ENCODE measurements at regions not wholly inside any gene's neighbourhood (a gene's known extent, or its start where the extent isn't known, plus 50 kb on each side); places are given as distances from the start of the nearest gene placed in this dataset.
"Not testable (repeated sequence)": the region's sequence is repeated elsewhere in the genome, so short reads cannot be mapped to it uniquely, and the experiment has no call there.

DNA sequence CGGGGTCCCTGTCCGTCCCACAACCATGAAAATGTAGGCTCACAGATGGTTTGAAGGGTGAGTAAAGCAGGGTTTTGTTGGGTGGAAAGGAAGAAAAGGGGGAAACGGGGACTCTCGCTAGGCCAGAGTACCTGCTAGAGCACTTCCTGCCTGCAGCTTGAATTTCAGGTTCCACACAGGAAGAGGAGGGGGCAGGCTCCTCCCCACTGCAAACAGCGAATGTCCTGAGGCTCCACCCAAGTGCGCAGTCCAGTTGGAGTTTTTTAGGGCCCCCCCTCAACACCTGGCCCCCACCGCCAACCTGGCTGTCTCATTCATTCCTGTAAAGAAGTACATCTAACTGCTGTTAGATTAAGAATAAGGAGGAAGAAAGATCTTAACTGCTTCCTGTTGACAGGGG, 414.7 kb downstream of the SH2D4B start:
- Histone ChIP-seq H3K36me3 (ENCODE audit: control insufficient read depth, insufficient read depth, low read length) (no peaks in the 10 kb centered on the region), H3K4me2 (ENCODE audit: low read length) (no peak overlapping the region), H3K9me3 (ENCODE audit: control insufficient read depth, low read length) (no peaks in the 10 kb centered on the region), H3K4me3 (ENCODE audit: low read depth, low read length) (no peak overlapping the region), H3K27ac (no peak overlapping the region), H3K9ac (no peak overlapping the region), H3K4me1 (no peaks in the 10 kb centered on the region), H3K27me3 (ENCODE audit: control insufficient read depth, insufficient read depth, low read length) (no peaks in the 10 kb centered on the region), H2AFZ (no peak overlapping the region), H3K79me2 (no peaks in the 10 kb centered on the region)
- TF ChIP-seq, protein P1, sequence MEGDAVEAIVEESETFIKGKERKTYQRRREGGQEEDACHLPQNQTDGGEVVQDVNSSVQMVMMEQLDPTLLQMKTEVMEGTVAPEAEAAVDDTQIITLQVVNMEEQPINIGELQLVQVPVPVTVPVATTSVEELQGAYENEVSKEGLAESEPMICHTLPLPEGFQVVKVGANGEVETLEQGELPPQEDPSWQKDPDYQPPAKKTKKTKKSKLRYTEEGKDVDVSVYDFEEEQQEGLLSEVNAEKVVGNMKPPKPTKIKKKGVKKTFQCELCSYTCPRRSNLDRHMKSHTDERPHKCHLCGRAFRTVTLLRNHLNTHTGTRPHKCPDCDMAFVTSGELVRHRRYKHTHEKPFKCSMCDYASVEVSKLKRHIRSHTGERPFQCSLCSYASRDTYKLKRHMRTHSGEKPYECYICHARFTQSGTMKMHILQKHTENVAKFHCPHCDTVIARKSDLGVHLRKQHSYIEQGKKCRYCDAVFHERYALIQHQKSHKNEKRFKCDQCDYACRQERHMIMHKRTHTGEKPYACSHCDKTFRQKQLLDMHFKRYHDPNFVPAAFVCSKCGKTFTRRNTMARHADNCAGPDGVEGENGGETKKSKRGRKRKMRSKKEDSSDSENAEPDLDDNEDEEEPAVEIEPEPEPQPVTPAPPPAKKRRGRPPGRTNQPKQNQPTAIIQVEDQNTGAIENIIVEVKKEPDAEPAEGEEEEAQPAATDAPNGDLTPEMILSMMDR (IDR thresholded peaks at IDR 0.05) = no peak

DNA sequence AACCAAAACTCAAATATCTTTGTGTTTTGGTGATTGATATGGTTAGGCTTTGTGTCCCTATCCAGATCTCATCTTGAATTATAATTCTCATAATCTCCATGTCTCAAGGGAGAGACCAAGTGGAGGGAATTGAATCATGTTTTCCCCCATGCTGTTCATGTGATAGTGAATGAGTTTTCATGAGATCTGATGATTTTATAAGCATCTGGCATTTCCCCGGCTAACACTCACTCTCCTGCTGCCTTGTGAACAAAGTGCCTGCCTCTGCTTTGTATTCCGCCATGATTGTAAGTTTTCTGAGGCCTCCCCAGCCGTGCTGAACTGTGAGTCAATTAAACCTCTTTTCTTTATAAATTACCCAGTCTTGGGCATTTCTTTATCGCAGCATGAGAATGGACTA, 419.5 kb downstream of the SH2D4B start:
- Histone ChIP-seq H3K79me2 (no peaks in the 10 kb centered on the region), H3K9me3 (ENCODE audit: control insufficient read depth, low read length) (no peaks in the 10 kb centered on the region), H3K27me3 (ENCODE audit: control insufficient read depth, insufficient read depth, low read length) (no peaks in the 10 kb centered on the region), H3K9ac (no peak overlapping the region), H3K4me3 (ENCODE audit: low read depth, low read length) (no peak overlapping the region), H2AFZ (no peak overlapping the region), H3K4me2 (ENCODE audit: low read length) (no peak overlapping the region), H3K4me1 (no peaks in the 10 kb centered on the region), H3K27ac (no peak overlapping the region), H3K36me3 (ENCODE audit: control insufficient read depth, insufficient read depth, low read length) (no peaks in the 10 kb centered on the region)
- TF ChIP-seq, protein P1 (IDR thresholded peaks at IDR 0.05) = no peak

DNA sequence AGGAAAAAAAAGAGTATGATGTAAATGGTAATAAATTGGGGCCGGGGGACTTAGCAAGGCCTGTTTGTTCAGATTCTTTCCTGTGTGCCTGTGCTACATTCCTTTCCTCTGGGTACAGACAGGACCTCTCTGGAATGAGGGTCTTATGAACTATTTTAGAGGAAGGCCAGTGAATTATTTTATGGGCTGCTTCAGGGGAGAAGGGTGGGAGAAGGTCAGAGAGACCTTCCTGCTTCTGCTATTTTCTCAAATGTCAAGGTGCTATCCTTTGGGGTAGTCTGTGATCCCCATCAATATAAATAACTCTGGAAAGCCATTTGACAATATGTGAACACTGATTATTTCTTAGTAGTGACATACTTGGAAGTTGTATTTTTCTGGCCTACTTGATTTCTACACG, 426.5 kb downstream of the SH2D4B start:
- Histone ChIP-seq H3K9ac (no peak overlapping the region), H3K27ac (no peak overlapping the region), H3K9me3 (ENCODE audit: control insufficient read depth, low read length) (no peaks in the 10 kb centered on the region), H3K4me1 (no peaks in the 10 kb centered on the region), H2AFZ (no peak overlapping the region), H3K4me2 (ENCODE audit: low read length) (no peak overlapping the region), H3K36me3 (ENCODE audit: control insufficient read depth, insufficient read depth, low read length) (no peaks in the 10 kb centered on the region), H3K27me3 (ENCODE audit: control insufficient read depth, insufficient read depth, low read length) (no peaks in the 10 kb centered on the region), H3K79me2 (no peaks in the 10 kb centered on the region), H3K4me3 (ENCODE audit: low read depth, low read length) (no peak overlapping the region)
- TF ChIP-seq, protein P1 (IDR thresholded peaks at IDR 0.05) = no peak

DNA sequence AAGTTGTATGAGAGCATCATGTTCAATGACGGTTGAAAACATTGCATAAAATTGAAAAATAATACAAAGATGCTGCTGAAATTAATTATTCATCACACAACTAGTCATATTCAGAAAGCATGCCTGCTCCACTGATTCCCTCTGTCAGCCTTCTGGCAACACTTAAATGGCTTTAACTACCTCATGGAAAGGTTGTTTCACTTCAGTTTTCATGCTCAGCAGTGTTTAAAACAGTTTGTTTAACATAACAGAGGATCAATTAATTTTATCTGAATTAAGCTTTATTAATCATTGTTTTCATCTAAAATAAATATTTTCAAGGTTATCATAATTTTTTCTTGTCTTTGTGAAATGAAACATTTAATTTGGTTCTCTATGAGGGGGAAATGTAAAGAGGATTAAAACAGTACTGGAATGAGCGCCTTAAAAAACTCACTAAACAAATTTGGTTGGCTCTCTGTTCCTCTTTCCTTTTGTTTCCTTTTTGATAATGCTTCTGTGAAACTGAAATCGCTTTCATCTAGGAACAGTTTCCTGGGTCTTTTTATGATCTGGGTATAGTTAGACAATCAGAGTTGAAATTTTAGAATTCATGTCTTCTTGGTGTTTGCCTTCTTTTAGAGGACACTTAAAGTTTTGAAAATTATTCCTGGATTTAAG, 427.4 kb downstream of the SH2D4B start:
- Histone ChIP-seq H3K27ac (no peak overlapping the region), H3K79me2 (no peaks in the 10 kb centered on the region), H3K4me3 (ENCODE audit: low read depth, low read length) (no peak overlapping the region), H3K9ac (no peak overlapping the region), H3K9me3 (ENCODE audit: control insufficient read depth, low read length) (no peaks in the 10 kb centered on the region), H3K27me3 (ENCODE audit: control insufficient read depth, insufficient read depth, low read length) (no peaks in the 10 kb centered on the region), H2AFZ (no peak overlapping the region), H3K4me1 (no peaks in the 10 kb centered on the region), H3K4me2 (ENCODE audit: low read length) (no peak overlapping the region), H3K36me3 (ENCODE audit: control insufficient read depth, insufficient read depth, low read length) (no peaks in the 10 kb centered on the region)
- TF ChIP-seq, protein P1 (IDR thresholded peaks at IDR 0.05) = no peak

DNA sequence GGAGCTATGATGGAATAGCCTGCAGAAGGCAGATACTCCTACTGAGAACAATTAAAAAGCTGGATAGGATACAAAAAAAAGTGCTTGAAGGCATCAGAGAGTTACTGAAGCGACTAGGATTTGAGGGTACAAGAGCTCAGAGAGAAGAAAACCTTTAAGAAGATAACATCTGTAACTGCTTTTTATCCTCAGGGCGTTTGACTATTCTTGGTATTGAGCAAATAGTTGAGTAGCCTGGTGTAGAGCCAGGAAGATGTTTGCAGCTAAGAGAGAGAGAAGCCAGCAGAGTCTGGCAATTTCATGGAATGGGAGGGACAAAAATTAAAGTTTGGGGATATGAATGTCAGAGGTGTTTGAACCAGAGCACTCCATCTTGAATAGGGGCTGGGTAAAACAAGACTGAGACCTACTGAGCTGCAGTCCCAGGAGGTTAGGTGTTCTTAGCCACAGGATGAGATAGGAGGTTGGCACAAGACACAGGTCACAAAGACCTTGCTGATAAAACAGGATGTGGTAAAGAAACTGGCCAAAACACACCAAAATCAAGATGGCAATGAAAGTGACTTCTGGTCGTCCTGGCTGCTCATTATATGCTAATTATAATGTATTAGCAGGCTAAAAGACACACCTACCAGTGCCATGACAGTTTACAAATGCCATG, 428.8 kb downstream of the SH2D4B start:
- Histone ChIP-seq H3K36me3 (ENCODE audit: control insufficient read depth, insufficient read depth, low read length) (no peaks in the 10 kb centered on the region), H3K79me2 (no peaks in the 10 kb centered on the region), H3K4me2 (ENCODE audit: low read length) (no peak overlapping the region), H2AFZ (no peak overlapping the region), H3K9me3 (ENCODE audit: control insufficient read depth, low read length) (no peaks in the 10 kb centered on the region), H3K4me3 (ENCODE audit: low read depth, low read length) (no peak overlapping the region), H3K9ac (no peak overlapping the region), H3K4me1 (no peaks in the 10 kb centered on the region), H3K27me3 (ENCODE audit: control insufficient read depth, insufficient read depth, low read length) (no peaks in the 10 kb centered on the region), H3K27ac (no peak overlapping the region)
- TF ChIP-seq, protein P1 (IDR thresholded peaks at IDR 0.05) = no peak

DNA sequence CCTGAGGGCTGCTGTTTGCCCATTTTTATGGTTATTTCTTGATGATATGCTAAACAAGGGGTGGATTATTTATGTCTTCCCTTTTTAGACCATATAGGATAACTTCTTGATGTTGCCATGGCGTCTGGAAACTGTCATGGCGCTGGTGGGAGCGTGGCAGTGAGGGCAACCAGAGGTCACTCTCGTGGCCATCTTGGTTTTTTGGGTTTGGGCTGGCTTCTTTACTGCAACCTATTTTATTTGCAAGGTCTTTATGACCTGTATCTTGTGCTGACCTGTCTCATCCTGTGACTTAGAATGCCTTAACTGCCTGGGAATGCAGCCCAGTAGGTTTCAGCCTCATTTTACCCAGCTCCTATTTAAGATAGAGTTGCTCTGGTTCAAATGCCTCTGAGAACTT, 429.7 kb downstream of the SH2D4B start:
- not testable (repeated sequence) for H3K9ac ChIP-seq; H3K4me2 ChIP-seq (ENCODE audit: low read length); H3K4me1 ChIP-seq; H3K36me3 ChIP-seq (ENCODE audit: control insufficient read depth, insufficient read depth, low read length); H3K79me2 ChIP-seq; H3K4me3 ChIP-seq (ENCODE audit: low read depth, low read length); H3K27ac ChIP-seq; H3K27me3 ChIP-seq (ENCODE audit: control insufficient read depth, insufficient read depth, low read length); H2AFZ ChIP-seq; H3K9me3 ChIP-seq (ENCODE audit: control insufficient read depth, low read length)
